RWPE2 (cell line): ENCODE measurements at regions not wholly inside any gene's neighbourhood (a gene's known extent, or its start where the extent isn't known, plus 50 kb on each side); places are given as distances from the start of the nearest gene placed in this dataset.

Experiments
- ATAC-seq: fragments of 200-7000 bp; cut with Tn5 transposase; 3 replicates; pipeline ENCODE4 v1.9.1; 2021; ENCODE audit warnings: low read depth
- DNase-seq: peaks from one replicate; pipeline ENCODE4 v3.0.0-alpha.2; 2020; ENCODE audit warnings: low spot score
- H3K27ac ChIP-seq: fragments of 450-650 bp; 2 replicates; pipeline ENCODE4 v1.5.1; 2017; ENCODE audit warnings: mild to moderate bottlenecking; ENCODE audit not compliant: poor library complexity, severe bottlenecking
- H3K27me3 ChIP-seq: fragments of 250-450 bp; sonication (Bioruptor Pico); 2 replicates; pipeline ENCODE4 v1.5.1; 2021; ENCODE audit warnings: mild to moderate bottlenecking, moderate library complexity; ENCODE audit not compliant: insufficient read depth, poor library complexity, severe bottlenecking
- H3K36me3 ChIP-seq: fragments of 250-450 bp; sonication (Bioruptor Pico); 2 replicates; pipeline ENCODE4 v1.5.1; 2020; ENCODE audit warnings: low read depth, mild to moderate bottlenecking, moderate library complexity
- H3K4me1 ChIP-seq: fragments of 250-450 bp; sonication (Bioruptor Pico); 2 replicates; pipeline ENCODE4 v1.5.1; 2021; ENCODE audit warnings: mild to moderate bottlenecking, moderate library complexity; ENCODE audit not compliant: insufficient read depth, poor library complexity, severe bottlenecking
- H3K4me3 ChIP-seq: fragments of 250-450 bp; sonication (Bioruptor Pico); 2 replicates; pipeline ENCODE4 v1.5.1; 2021; ENCODE audit warnings: mild to moderate bottlenecking, moderate library complexity; ENCODE audit not compliant: severe bottlenecking
- H3K9me3 ChIP-seq: fragments of 250-450 bp; sonication (Bioruptor Pico); 2 replicates; pipeline ENCODE4 v1.5.1; 2021; ENCODE audit warnings: mild to moderate bottlenecking, moderate library complexity; ENCODE audit not compliant: severe bottlenecking
- CTCF ChIP-seq: fragments of 450-650 bp; IDR thresholded peaks from one replicate; pipeline ENCODE4 v1.5.1; 2017; ENCODE audit warnings: mild to moderate bottlenecking, moderate library complexity; ENCODE audit not compliant: poor library complexity, severe bottlenecking

GRCh38 chr5:92419261-92419660, 1036.1 kb upstream of the ARRDC3 start:
- DNase-seq (no peak), ATAC-seq (no peak)
- H3K4me3 ChIP-seq = no peak overlapping the region
- no peak overlapping the region for H3K27ac ChIP-seq
- no peak for TF ChIP-seq CTCF
- no peaks in the 10 kb centered on the region for H3K4me1 ChIP-seq
- no peaks in the 10 kb centered on the region for H3K27me3 ChIP-seq
- peaks cover 20% of the 10 kb centered on the region for H3K9me3 ChIP-seq
- no peaks in the 10 kb centered on the region for H3K36me3 ChIP-seq

- Histone ChIP-seq H3K36me3 (no peaks in the 10 kb centered on the region), H3K9me3 (peaks cover 20% of the 10 kb centered on the region), H3K27me3 (no peaks in the 10 kb centered on the region), H3K4me3 (no peak overlapping the region), H3K4me1 (no peaks in the 10 kb centered on the region), H3K27ac (no peak overlapping the region)
- no peak for TF ChIP-seq CTCF
- DNase-seq (no peak), ATAC-seq (no peak)
Measured at GRCh38 chr5:92418341-92418740, 1035.2 kb upstream of the ARRDC3 start.

- no peak for DNase-seq
- Histone ChIP-seq H3K27ac (no peak overlapping the region), H3K4me3 (no peak overlapping the region), H3K27me3 (no peaks in the 10 kb centered on the region), H3K9me3 (no peaks in the 10 kb centered on the region), H3K4me1 (peaks cover 3% of the 10 kb centered on the region), H3K36me3 (no peaks in the 10 kb centered on the region)
- ATAC-seq = no peak
- TF ChIP-seq CTCF = no peak
Measured at GRCh38 chr5:92409134-92409533, 1026.0 kb upstream of the ARRDC3 start.

- Histone ChIP-seq H3K4me3 (no peak overlapping the region), H3K27ac (no peak overlapping the region), H3K36me3 (no peaks in the 10 kb centered on the region), H3K9me3 (no peaks in the 10 kb centered on the region), H3K27me3 (no peaks in the 10 kb centered on the region), H3K4me1 (no peaks in the 10 kb centered on the region)
- DNase-seq = no peak
- ATAC-seq = no peak
- TF ChIP-seq CTCF = no peak
Measured at GRCh38 chr5:92402956-92403702, 1020.0 kb upstream of the ARRDC3 start.

- H3K27ac ChIP-seq = no peak overlapping the region
- TF ChIP-seq CTCF = no peak
- peak; percentile 52; the same call in 1 of the 3 replicates for ATAC-seq
Measured at GRCh38 chr5:92402045-92402444, 1018.9 kb upstream of the ARRDC3 start.

More at GRCh38 chr5:92402045-92402444, 1018.9 kb upstream of the ARRDC3 start:
- Histone ChIP-seq H3K27me3 (no peaks in the 10 kb centered on the region), H3K4me1 (no peaks in the 10 kb centered on the region), H3K9me3 (no peaks in the 10 kb centered on the region), H3K4me3 (no peak overlapping the region), H3K36me3 (no peaks in the 10 kb centered on the region)
- DNase-seq = no peak
